ENCODE measurements at regions not wholly inside any gene's neighbourhood (a gene's known extent, or its start where the extent isn't known, plus 50 kb on each side); places are given as distances from the start of the nearest gene placed in this dataset.

DNA sequence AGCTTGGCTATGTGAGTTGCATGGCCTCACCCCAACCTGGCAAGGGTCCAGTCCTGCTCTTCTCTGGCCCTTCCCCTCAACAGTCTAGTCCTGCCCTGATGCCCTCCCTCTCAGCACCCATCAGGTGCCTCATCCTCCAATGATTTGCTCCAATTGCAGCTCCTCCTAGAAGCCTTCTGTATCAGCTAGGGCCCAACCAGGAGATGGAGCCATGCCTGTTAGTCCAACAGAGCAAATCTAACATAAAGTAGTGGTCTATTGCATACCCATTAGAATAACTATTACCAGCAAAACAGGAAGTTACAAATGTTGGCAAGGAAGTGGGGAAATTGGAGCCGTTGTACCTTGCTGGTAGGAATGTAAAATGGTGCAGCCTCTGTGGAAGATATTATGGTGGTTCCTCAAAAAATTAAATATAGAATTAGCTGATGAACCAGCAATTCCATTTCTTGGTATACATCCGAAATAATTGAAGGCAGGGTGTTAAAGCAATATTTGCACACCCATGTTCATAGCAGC lies 163.5 kb downstream of the VRK1 start:
- TF ChIP-seq, protein P1, sequence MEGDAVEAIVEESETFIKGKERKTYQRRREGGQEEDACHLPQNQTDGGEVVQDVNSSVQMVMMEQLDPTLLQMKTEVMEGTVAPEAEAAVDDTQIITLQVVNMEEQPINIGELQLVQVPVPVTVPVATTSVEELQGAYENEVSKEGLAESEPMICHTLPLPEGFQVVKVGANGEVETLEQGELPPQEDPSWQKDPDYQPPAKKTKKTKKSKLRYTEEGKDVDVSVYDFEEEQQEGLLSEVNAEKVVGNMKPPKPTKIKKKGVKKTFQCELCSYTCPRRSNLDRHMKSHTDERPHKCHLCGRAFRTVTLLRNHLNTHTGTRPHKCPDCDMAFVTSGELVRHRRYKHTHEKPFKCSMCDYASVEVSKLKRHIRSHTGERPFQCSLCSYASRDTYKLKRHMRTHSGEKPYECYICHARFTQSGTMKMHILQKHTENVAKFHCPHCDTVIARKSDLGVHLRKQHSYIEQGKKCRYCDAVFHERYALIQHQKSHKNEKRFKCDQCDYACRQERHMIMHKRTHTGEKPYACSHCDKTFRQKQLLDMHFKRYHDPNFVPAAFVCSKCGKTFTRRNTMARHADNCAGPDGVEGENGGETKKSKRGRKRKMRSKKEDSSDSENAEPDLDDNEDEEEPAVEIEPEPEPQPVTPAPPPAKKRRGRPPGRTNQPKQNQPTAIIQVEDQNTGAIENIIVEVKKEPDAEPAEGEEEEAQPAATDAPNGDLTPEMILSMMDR (IDR thresholded peaks at IDR 0.05): no peak
- no peak for TF ChIP-seq POLR2A (IDR thresholded peaks at IDR 0.05)

All from suprapubic skin (tissue), 3 donors.